HG03108 (cell line): ENCODE measurements at regions not wholly inside any gene's neighbourhood (a gene's known extent, or its start where the extent isn't known, plus 50 kb on each side); places are given as distances from the start of the nearest gene placed in this dataset.

Experiments used
- ATAC-seq: cut with Tn5 transposase; IDR thresholded peaks from one replicate; pipeline ENCODE4 v1.9.1; 2021; ENCODE audit warnings: moderate library complexity; ENCODE audit not compliant: unreplicated experiment

DNA sequence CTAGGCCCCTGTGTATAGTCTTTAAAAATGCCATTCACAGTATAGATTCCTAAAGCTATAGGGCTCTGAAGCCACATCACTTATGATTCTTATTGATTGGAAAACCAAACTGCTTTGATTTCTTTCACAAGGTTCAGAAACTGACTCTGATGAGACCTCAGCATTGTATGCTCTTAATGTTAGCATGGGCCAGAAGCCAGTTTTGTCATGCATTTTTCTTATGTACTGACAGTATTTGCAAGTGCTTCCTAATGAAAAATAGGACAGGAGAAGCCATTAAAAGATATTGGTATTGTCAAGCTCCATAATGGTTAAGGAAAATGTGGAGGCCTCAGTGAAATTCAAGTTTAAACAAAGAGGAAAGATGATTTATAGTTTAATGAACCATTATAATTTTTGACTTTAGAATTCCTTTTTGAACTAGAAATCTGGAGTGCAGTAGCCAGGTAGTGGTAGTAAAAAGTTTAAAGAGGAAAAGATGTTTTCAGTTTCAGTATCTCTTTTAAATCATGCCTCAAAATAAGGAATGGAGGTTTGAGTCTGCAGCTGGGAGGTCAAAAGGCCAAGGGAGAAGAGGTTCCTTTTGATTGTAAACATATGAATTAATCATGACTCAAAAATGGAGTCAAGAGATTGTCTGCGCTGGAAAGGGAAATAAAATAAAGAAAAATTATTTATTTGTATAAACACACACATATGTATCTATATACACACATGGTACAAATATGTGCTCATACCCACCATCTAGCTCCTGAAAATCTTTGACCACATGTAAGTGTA, 388.1 kb upstream of the PRICKLE1 start:
- no peak for ATAC-seq

DNA sequence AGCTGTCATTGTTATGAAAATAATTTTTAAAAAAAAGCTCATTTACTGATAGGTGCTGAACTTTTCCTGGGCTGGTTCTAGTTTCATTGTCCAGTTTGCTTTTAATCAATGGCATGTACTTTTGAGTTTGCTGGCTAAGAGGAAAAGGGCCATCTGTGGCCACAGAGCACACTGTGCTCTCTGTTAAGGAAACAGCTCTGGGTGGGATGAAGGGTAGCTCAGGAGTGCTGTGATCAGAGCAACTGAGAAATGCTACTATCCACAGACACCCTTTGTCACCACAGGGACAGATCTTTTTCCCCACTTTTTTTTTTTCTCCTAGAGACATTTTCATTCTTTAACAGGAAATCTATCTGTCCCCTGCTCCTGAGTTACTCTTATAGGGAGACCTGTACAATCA, 387.1 kb upstream of the PRICKLE1 start:
- ATAC-seq, result no peak

DNA sequence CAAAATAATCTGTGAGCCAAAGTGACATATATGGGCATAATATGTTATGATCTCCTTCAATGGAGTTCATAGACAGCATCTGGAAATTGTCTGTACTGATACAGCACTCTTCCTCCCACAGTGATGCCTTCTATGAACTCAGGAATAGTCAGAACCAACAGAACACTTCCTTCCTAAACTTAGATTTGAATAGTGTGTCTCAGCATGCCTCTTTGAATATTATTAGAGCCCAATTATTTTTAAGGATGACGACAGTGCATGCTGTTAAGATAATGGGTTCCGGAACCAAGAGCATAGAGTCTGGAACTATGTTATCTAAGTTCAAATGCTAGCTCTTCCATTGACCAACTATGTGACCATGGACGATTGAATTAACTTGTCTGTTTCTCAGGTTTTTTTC, 386.6 kb upstream of the PRICKLE1 start:
- no peak for ATAC-seq

DNA sequence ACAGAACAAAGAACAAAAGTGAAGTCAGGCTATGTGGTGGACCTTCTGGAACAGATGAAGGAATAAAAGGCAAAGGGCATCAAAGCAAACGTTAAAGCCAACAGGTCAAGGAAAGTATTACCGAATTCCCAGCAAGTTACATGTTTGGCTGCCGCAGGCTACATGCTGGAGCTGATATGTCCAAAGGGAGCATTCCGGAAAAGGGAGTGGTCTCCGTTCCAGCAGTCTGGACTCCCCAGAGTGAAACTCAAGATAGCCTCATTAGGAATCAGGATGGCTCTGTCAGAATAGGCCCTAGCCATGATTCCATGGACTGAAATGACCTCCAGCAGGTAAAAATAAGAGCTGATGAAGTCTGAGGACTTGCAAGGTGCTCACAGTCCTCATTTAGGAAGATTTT, 379.8 kb upstream of the PRICKLE1 start:
- ATAC-seq, result no peak

DNA sequence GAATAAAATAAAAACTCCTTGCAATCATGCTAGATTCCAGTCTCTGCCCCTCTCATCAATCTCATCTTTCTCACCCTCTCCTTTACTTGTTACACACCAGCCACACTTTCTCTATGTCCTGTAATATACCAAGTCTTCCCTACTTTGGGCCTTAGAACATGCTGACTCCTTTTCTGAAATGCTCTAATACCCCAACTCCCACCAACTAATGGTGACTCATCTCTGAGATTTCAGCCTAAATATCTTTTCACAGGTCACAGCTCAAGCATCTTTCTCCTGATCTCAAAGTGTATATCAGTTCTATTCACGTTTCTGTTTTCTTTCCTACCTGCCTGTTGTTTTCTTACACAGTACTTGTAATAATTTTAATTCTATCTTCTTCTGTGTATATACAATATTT, 378.9 kb upstream of the PRICKLE1 start:
- no peak for ATAC-seq

DNA sequence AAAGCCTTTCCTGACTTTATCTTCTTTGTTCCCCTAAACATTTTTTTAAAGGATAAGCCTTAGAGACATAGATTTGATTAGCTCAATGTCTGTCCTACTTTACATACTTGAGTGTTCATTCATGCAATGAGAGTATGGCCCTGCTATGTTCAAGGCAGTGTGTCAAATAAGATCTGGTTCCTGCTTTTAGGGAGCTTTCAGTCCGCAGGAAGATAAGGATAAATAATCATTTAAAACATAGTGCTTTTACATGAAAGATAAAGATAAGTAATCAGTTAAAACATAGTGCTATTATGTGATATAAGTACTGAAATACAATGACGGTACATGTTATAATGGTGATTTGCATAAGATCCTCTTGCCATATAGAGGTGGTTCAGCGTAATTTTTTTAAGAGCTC, 378.3 kb upstream of the PRICKLE1 start:
- no peak for ATAC-seq

DNA sequence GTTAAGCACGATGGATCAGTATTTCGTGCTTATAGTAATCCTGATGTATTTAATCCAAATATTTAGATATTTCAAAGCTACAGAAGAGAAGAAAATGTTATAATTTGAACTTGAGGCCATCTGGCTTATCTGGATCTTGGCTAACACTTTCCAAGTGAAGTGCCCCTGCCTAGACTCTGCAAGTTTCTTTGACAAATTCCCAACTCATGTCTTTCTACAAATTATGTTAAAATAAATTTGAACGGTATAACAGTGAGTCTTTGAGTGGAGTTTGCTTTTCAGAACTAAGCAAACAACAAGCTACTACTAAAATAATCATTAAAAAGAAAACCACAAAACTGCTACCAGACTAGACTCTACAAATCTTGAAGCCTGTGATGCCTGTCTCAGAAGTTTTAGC, 374.4 kb upstream of the PRICKLE1 start:
- ATAC-seq, result no peak

DNA sequence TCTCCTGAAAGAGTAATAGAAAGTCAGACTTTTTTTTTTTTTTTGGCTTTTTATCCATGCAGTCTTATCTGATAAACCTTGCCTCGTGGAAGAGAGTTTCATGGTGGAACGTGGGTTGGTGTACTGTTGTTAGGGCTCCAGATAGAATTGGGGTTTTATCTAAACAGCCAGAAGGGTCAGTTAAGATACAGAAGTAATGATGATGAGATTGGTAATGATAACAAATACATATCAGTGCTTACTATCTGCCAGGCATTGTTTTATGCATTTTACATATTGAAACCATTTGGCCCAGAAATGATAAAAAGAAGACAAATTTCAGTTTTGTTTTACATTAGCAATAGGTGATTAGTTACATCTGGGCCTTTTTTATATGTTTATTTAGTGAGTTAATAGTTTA, 372.8 kb upstream of the PRICKLE1 start:
- no peak for ATAC-seq

DNA sequence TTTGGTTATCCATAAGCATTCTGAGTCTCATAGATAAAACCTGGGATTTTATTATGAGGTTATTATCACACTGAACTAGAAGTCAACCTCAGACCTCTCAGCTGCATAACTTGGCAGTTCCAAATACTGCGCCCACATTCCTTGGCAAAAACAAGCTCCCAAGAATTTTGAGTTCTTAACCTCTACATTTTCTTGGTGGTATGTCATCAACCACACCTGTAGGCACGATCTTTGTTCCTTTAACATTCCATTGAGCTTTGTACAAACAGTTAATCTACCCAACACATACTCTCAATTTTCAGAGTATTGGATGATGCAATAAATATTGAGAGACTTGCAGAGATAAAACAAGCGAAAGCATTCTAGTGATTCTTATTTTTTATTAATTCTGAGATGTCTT, 371.8 kb upstream of the PRICKLE1 start:
- ATAC-seq, result no peak

DNA sequence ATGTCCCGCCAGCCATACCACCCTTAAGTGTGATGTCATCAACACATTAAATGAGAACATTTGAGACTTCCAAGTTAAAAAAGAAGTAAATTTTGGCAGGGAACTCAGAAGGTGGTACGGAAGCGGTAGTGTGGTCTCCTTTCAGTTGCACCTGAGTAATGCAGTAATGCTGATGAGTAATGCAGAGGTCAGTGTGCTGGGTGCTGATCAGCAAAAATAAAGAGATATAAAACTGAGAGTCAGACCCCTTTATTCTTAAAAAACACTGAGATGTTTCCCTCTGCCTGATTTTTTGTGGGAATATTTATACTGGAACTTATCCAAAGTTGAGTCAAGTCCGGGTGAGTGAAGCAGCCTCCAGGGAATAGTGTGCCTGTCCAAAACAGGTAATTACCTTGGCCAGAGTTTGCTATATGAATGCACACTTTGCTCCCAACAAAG, 370.6 kb upstream of the PRICKLE1 start:
- no peak for ATAC-seq

DNA sequence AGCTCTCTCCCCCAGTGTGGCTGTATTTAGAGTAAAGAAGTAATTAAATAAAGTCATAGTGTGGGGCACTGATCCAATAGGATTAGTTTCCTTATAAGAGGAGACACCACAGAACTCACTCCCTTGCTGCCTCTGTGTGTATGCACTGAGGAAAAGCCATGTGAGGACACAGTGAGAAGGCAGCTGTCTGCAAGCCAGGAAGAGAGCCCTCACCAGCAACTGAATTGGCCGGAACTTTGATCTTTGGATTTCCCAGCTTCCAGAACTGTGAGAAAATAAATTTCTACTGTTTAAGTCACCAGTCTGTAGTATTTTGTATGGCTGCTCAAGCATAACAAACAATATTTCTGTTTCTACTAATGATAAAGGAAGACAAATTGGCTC, 368.7 kb upstream of the PRICKLE1 start:
- no peak for ATAC-seq

DNA sequence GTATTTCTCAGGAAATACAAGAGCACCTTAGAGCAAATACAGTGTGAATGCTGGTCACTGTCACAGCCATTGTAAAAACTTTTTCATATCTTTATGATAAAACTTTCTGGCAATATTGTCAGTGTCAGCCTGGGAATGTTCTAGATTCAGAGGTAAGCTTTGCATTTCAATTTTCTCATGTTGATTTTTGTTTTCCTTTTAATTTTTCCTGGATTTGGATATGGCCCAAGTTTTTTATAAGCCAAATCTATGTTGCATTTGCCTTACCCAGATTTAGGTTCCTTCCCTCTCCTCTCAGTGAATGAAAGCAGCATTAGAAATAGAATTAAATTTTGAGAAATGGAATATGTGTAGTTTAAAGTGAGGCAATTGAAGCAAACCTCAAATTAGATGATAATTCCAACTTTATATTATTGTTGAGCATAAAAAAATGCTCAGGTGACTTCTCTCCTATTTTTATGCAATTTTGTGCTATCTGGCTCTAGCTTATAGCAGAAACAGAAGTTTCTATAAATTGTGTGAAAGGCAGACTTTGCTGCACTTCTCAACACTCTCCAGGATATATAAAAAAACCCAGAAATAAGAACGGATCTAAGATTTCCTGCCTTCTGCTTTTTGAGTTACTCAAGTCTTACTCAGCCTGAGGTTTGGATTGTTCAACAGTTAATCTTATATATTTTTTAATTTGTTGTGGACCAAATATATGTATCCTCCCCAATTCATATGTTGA, 368.2 kb upstream of the PRICKLE1 start:
- ATAC-seq, result no peak

DNA sequence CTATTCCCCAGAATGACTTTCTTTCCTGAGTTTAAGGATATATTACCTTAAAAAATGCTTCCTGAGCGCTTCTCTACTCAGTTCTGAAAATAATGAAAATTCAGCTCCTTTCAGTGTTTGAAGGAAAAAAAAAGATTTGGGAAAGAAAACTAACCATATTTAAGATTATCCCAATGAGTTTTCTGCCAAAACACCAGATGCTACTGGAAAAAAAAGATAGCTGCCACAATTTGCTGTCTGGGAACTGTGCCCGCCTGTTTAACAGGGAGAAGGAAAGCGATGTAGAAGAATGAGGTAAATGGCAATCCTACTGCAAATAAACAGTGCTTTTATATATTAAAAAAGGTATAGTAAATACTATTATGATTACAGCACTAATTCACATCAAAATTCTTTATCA, 367.6 kb upstream of the PRICKLE1 start:
- ATAC-seq, result no peak

DNA sequence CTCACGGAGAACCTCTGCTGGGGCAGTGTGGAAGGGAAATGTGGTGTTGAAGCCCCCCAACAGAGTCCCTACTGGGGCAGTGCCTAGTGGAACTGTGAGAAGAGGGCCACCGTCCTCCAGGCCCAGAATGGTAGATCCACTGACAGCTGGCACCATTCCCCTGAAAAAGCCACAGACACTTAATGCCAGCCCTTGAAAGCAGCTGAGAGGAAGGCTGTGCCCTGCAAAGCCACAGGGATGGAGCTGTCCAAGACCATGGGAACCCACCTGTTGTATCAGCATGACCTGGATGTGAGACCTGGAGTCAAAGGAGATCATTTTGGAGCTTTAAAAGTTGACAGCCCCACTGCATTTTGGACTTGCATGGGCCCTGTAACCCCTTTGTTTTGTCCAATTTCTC, 363.5 kb upstream of the PRICKLE1 start:
- ATAC-seq, result no peak

DNA sequence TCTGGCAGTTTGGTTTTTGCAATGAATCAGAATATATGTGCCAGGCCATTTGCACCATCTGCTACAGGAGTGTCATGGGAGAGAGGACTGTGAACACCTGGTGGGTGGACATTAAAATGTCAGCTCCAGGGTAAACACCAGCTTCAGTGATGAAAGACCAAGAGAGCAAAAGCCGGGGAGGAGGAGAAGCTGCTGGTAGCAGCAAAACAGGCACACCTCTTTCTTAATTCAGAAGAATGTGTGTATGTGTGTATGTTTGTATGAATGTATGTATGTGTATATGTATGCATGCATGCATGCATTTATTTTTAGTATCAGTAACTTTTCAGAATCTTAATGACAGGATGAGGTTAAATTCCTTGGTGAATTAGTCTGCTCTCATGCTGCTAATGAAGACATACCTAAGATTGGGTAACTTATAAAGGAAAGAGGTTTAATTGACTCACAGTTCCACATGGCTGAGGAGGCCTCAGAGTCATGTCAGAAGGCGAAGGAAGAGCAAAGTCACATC, 357.4 kb upstream of the PRICKLE1 start:
- no peak for ATAC-seq

DNA sequence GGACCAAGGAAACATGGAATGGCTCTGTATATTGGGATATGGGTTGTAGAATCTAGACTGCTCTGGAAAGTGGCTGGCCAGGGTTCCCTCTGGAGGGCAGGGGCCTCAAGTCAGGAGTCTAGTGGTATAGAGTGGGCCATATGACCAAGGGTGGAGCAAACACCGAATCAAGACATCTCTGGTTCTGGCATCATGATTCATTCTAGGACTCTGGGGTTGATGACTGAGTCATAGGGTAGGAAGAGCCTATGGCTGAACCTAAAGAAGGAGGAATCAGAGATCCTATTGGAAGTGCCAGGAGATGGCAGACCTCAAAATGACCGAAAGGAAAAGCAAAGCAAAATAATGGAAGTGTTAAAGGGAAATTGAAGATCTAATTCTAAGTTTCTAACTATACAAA, 356.4 kb upstream of the PRICKLE1 start:
- no peak for ATAC-seq

DNA sequence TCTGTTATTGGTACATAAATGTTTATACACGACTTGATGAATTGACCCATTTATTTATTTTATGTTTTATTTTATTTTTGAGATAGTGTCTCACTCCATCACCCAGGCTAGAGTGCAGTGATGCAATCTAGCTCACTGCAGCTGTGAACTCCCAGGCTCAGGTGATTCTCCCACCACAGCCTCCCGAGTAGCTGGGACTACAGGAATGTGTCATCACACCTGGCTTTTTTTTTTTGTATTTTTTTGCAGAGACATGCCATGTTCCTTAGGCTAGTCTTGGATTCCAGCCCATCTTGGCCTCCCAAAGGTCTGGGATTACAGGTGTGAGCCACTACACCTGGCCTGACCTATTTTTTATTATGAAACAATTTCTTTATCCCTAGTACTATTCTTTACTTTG, 355.0 kb upstream of the PRICKLE1 start:
- no peak for ATAC-seq

DNA sequence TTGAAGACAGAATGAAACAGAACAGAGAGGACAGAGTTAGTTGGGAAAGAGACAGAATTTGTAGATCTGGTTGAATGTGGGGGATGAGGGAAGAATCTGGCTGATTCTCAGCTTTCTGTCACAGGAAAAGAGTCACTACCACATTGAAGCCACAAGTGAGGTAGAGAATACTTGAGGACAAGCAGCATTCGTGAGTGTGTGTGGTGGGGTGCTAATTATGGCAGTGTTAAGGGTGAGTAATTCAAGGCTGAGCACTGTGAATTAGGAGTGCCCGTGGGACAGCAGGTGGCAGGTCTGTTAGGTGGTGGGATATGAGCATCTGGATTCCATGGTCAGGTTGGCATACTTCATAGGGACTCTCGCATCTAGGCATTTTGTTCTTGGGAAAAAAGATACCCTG, 347.4 kb upstream of the PRICKLE1 start:
- no peak for ATAC-seq

DNA sequence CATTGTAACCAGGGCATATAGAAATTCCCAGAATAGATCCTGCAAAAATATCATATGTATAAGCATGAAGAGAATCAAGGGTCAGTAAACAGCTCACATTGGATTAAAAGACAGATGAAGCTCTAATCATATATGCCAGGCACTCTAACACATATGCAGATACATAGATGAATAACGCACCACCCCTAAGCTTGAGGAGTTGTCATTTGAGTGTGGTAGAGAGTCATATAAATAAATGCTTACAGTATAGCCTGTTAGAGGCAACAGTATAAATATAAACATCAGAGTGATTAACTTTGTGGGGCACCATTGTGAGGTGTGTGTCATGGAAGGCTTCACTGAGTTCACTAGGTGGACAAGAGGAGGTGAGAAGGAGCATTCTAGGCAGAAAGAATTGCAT, 346.7 kb upstream of the PRICKLE1 start:
- no peak for ATAC-seq

DNA sequence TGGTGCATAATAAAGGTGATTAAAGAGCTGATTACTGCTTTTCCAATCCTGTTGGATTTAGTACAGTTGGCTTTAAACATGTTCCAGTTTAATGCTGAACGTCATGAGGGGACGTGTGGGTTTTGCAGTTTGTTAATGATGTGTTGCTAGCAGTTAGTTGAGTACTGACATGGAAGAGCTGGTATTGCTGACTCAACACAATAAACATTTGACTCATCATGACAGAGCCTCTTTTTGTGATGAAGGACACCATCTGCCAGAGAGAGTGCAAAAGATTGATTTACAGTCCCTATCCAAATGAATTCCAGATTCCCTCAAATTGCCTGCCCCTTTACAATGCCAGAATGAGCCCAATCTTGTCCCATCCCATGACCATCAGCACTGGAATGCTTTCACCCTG, 346.2 kb upstream of the PRICKLE1 start:
- no peak for ATAC-seq

DNA sequence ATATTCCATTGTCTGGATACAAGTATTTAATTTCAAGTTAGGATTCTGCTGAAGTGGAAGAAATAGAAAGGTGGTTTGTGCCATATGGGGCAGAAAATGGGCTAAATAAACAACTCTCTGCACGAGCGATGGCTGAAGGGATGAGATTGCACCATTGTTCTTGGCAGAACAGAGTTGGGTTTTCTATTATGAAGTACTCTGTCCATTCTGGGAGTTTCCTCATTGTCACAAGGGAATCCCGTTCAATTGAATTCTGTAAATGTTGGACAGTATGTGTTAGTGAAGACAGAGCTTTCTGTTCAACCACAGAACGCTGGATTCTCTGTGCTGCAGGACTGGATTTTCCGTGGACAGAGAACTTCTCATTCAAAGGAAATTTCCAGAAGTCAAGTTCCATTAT, 345.5 kb upstream of the PRICKLE1 start:
- ATAC-seq, result no peak

DNA sequence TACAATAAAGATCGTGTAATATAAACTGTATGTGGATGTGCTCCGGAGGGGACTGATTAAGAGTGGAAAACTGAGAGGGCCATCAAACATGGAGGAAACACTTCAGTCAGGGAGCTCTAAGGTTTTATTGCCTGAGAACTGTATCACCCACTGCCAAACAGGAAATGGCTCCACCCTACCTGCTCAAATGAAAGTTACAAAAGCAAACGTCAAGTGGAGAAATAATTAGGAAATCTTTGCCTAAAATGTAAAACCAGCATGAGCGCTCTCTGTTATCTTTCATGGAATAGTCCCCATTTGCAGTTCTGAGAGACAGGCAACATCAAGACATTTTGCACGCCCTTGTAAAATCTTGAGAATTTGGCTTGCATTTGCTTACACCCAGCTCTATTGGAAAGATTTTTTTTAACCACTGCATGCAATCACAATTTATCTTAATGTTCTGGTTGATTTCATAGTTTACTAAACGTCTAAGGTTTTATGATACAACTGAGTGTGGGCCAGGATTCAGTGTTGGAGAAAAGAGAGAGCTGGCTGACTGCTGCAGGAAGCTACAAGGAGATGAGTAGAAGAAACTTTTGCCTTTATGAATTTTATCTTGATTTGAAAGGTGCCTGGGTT, 344.0 kb upstream of the PRICKLE1 start:
- no peak for ATAC-seq
